HL-60 (cell line): ENCODE measurements at regions not wholly inside any gene's neighbourhood (a gene's known extent, or its start where the extent isn't known, plus 50 kb on each side); places are given as distances from the start of the nearest gene placed in this dataset.

Source experiments
- DNase-seq, 2 experiments: peaks; one replicate each; pipeline ENCODE4 v3.0.0-alpha.2; 2010 to 2020; ENCODE audit warnings: low read depth in 1 of 2, low spot score in 1 of 2
- H3K27ac ChIP-seq: fragments of 250-450 bp; sonication (Bioruptor Pico); replicated peaks from 2 replicates; pipeline ENCODE4 v1.5.1; 2020; ENCODE audit warnings: mild to moderate bottlenecking, moderate library complexity
- H3K27me3 ChIP-seq: fragments of 250-450 bp; sonication (Bioruptor Pico); 2 replicates; pipeline ENCODE4 v1.5.1; 2021; ENCODE audit warnings: mild to moderate bottlenecking, moderate library complexity; ENCODE audit not compliant: insufficient read depth, poor library complexity, severe bottlenecking
- H3K4me3 ChIP-seq: replicated peaks from 2 replicates; pipeline ENCODE4 v1.5.1; 2011; ENCODE audit warnings: mild to moderate bottlenecking, control low read depth, low read length; ENCODE audit not compliant: insufficient read depth
- GABPA ChIP-seq: IDR thresholded peaks from 2 replicates; pipeline ENCODE4 v1.6.1; 2012; ENCODE audit warnings: low read depth
- POLR2AphosphoS5 ChIP-seq: IDR thresholded peaks from 2 replicates; pipeline ENCODE4 v1.6.1; 2012; ENCODE audit warnings: low read depth
- REST ChIP-seq: IDR thresholded peaks from 2 replicates; pipeline ENCODE4 v1.6.1; 2012; ENCODE audit warnings: low read depth; ENCODE audit not compliant: insufficient replicate concordance
- SPI1 ChIP-seq: IDR thresholded peaks from 2 replicates; pipeline ENCODE4 v1.6.1; 2012; ENCODE audit warnings: low read depth, mild to moderate bottlenecking, borderline replicate concordance
- TF ChIP-seq, protein P1 (sequence below): IDR thresholded peaks from one replicate; pipeline ENCODE4 v1.5.1; 2011; ENCODE audit warnings: low read length, control low read depth, inconsistent platforms; ENCODE audit not compliant: insufficient read depth

- Histone ChIP-seq H3K27me3 (no peaks in the 10 kb centered on the region), H3K4me3 (no peak overlapping the region), H3K27ac (no peak overlapping the region)
- TF ChIP-seq SPI1, result no peak
- TF ChIP-seq REST, result no peak
- no peak for TF ChIP-seq GABPA
- no peak for TF ChIP-seq POLR2AphosphoS5
- TF ChIP-seq, protein P1, sequence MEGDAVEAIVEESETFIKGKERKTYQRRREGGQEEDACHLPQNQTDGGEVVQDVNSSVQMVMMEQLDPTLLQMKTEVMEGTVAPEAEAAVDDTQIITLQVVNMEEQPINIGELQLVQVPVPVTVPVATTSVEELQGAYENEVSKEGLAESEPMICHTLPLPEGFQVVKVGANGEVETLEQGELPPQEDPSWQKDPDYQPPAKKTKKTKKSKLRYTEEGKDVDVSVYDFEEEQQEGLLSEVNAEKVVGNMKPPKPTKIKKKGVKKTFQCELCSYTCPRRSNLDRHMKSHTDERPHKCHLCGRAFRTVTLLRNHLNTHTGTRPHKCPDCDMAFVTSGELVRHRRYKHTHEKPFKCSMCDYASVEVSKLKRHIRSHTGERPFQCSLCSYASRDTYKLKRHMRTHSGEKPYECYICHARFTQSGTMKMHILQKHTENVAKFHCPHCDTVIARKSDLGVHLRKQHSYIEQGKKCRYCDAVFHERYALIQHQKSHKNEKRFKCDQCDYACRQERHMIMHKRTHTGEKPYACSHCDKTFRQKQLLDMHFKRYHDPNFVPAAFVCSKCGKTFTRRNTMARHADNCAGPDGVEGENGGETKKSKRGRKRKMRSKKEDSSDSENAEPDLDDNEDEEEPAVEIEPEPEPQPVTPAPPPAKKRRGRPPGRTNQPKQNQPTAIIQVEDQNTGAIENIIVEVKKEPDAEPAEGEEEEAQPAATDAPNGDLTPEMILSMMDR, result no peak
- no peak for DNase-seq
Observed at GRCh38 chr17:14845591-14846281, 419.4 kb downstream of the PMP22 start.

DNA sequence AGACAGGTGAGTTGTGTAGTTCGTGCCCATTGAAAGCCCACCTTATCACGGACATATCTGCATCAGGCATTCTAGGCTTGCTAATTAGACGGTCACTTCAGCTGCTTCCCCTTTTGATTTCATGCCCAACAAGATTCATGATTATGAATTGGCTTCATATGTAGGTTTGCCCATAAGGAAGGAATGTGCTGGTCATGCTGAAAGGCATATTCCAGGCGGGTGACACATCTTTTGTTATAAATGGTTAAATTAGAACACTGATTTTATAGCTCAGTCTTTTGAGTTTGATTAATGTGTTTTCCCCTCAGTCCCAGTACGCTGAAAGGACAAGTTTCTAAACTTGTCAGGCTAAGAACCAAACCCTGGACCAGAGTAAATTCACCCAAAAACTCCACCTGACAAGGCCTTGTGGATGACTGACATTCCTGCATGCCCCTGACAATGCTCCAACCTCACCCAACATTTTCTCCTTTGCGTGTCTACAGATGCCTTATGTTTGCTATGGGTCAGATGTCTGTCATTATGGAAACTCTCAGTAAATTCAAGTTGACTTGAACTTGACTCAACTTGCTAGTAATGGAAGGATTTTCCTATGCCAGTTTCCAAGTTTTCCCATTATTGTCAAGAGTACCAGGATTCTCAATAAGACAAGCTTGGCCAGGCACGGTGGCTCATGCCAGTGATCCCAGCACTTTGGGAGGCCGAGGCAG lies 421.9 kb downstream of the PMP22 start:
- Histone ChIP-seq H3K27ac (no peak overlapping the region), H3K27me3 (no peaks in the 10 kb centered on the region), H3K4me3 (no peak overlapping the region)
- TF ChIP-seq SPI1 (no peak), GABPA (no peak), POLR2AphosphoS5 (no peak), REST (no peak)
- TF ChIP-seq, protein P1, result no peak
- no peak for DNase-seq

DNA sequence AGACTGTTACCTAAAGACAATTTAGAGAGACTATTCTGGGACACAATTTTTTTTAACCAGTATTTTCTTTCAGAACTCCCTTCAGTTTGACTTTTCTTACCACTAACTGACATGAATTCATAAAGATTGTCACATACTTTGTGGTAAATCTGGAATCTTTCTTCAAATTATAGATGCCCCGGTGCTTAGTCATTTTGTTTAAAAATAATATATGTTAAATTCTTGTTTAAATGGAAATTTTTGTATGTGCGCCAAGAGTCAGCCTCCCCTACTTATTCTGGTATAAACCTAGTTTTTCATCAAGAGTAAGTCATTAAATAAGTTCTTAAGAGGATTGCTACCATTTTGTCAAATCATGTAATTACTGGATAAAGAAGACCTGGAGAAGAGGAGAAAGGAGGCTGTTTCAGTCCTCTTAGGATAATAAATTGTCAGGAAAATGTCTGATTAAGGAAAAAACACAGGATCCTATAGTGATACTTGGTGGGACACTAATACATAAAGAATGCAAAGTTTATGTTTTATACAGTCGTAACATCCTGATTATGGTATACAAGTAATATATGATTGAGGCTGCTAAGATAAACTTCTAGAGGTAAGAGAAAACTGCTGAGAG lies 424.4 kb downstream of the PMP22 start:
- TF ChIP-seq REST (no peak), POLR2AphosphoS5 (no peak), GABPA (no peak)
- TF ChIP-seq, protein P1, result no peak
- no peak overlapping the region for H3K27ac ChIP-seq
- no peak overlapping the region for H3K4me3 ChIP-seq
- H3K27me3 ChIP-seq, result no peaks in the 10 kb centered on the region
- no peak for DNase-seq
